ENCODE measurements at regions not wholly inside any gene's neighbourhood (a gene's known extent, or its start where the extent isn't known, plus 50 kb on each side); places are given as distances from the start of the nearest gene placed in this dataset.
A peak's percentile ranks its signal among the peaks of the same experiment; 100 is the strongest.

DNA sequence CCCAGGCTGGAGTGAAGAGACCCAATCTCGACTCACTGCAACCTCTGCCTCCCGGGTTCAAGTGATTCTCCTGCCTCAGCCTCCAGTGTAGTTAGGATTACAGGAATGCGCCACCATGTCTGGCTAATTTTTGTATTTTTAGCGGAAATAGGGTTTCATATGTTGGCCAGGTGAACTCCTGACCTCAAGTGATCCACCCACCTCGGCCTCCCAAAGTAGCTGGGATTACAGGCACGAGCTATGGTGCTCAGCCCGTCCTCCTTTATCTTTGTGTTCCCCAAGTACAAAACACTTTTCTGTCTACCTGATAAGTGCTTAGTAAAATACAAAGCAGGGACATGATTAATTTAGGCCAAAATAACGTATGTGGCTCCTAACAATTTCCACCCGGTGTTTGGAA, 91.2 kb upstream of the STK17B start:
- TF ChIP-seq CBFA2T3 (IDR thresholded peaks at IDR 0.05) (0 out of 2 replicates have a peak, but pooled peaks have one; percentile 30), ZNF584 (CRISPR knock-in tag; IDR thresholded peaks at IDR 0.05; ENCODE audit: low read depth) (0 out of 2 replicates have a peak, but pooled peaks have one; percentile 19), NR2C2 (CRISPR knock-in tag; IDR thresholded peaks at IDR 0.05) (no peak), NR2C2 (tag; IDR thresholded peaks at IDR 0.05) (peak; percentile 69), HLTF (IDR thresholded peaks at IDR 0.05) (no peak), FIP1L1 (IDR thresholded peaks at IDR 0.05; ENCODE audit: low read depth, low read length, poor library complexity, severe bottlenecking) (no peak), EGR1 (conservative IDR thresholded peaks at IDR 0.05) (0 out of 2 replicates have a peak, but pooled peaks have one; percentile 15), NR2C1 (IDR thresholded peaks at IDR 0.05) (0 out of 2 replicates have a peak, but pooled peaks have one; percentile 24), NR2C1 (tag; IDR thresholded peaks at IDR 0.05) (no peak; the same call in 1 of the 2 replicates)
- TF ChIP-seq, protein P1, sequence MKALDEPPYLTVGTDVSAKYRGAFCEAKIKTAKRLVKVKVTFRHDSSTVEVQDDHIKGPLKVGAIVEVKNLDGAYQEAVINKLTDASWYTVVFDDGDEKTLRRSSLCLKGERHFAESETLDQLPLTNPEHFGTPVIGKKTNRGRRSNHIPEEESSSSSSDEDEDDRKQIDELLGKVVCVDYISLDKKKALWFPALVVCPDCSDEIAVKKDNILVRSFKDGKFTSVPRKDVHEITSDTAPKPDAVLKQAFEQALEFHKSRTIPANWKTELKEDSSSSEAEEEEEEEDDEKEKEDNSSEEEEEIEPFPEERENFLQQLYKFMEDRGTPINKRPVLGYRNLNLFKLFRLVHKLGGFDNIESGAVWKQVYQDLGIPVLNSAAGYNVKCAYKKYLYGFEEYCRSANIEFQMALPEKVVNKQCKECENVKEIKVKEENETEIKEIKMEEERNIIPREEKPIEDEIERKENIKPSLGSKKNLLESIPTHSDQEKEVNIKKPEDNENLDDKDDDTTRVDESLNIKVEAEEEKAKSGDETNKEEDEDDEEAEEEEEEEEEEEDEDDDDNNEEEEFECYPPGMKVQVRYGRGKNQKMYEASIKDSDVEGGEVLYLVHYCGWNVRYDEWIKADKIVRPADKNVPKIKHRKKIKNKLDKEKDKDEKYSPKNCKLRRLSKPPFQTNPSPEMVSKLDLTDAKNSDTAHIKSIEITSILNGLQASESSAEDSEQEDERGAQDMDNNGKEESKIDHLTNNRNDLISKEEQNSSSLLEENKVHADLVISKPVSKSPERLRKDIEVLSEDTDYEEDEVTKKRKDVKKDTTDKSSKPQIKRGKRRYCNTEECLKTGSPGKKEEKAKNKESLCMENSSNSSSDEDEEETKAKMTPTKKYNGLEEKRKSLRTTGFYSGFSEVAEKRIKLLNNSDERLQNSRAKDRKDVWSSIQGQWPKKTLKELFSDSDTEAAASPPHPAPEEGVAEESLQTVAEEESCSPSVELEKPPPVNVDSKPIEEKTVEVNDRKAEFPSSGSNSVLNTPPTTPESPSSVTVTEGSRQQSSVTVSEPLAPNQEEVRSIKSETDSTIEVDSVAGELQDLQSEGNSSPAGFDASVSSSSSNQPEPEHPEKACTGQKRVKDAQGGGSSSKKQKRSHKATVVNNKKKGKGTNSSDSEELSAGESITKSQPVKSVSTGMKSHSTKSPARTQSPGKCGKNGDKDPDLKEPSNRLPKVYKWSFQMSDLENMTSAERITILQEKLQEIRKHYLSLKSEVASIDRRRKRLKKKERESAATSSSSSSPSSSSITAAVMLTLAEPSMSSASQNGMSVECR (CRISPR knock-in tag; IDR thresholded peaks at IDR 0.05): no peak
- Histone ChIP-seq H2AFZ (ENCODE audit: low read depth, low read length) (peak overlapping the region; percentile 79), H3K27ac (ENCODE audit: extremely low read depth, low read depth, low read length) (peak overlapping the region; percentile 65), H3K9ac (ENCODE audit: insufficient read depth in 1 of 2, low read depth in 2 of 2, low read length in 2 of 2) (peak overlapping the region; percentile 54 to 59; a peak in 3 of 4 replicates), H3K9me3 (replicated peaks; ENCODE audit: control insufficient read depth, insufficient read depth, low read depth, low read length) (no peaks in the 10 kb centered on the region), H3K4me1 (replicated peaks in 1 of 2; ENCODE audit: control insufficient read depth in 2 of 2, insufficient read depth in 2 of 2, low read length in 2 of 2) (peaks cover 7 to 29% of the 10 kb centered on the region in 2 experiments; a peak in 4 of 5 replicates), H3K4me3 (no peak overlapping the region; the same call in 1 of the 2 replicates), H3K9me1 (ENCODE audit: control insufficient read depth, insufficient read depth, low read length) (no peaks in the 10 kb centered on the region), H3K4me2 (ENCODE audit: insufficient read depth, low read length) (peak overlapping the region; percentile 18), H3K36me3 (ENCODE audit: control insufficient read depth, insufficient read depth, low read length) (no peaks in the 10 kb centered on the region), H3K79me2 (ENCODE audit: control insufficient read depth, insufficient read depth, low read length) (no peaks in the 10 kb centered on the region), H3K27me3 (ENCODE audit: control insufficient read depth in 2 of 2, insufficient read depth in 2 of 2, low read length in 2 of 2) (no peaks in the 10 kb centered on the region), H4K20me1 (replicated peaks; ENCODE audit: control insufficient read depth, insufficient read depth, low read length) (no peaks in the 10 kb centered on the region)
- DNase-seq (ENCODE audit: extremely low read depth in 1 of 4, low spot score in 3 of 4) (peak in 1 of 4 experiments; percentile 61), ATAC-seq (peak; percentile 70), FAIRE-seq (no peak)
- CTCF ChIA-PET (ENCODE audit: low intra/inter-chr PET ratio): no interaction called here
- POLR2A ChIA-PET: interaction anchor here (0.7 kb wide), 1 partner anchor 14 kb away, joined by 3 read pairs; no protein-coding TSS in a partner anchor
- intact Hi-C loops (cut with micrococcal nuclease) (loop anchor here (1.0 kb wide), 1 partner anchor 90 kb away; no protein-coding TSS in a partner anchor), in situ Hi-C loops (cut with MboI) (no loop called here)
- WGBS (ENCODE audit: insufficient coverage, low coverage, missing lambda C conversion rate): 5% methylated on average over 9 of the region's 9 CpGs
- no TSS peak for BruUV-seq (replicated peaks)
